Testis (tissue), 2 donors: ENCODE measurements at regions not wholly inside any gene's neighbourhood (a gene's known extent, or its start where the extent isn't known, plus 50 kb on each side); places are given as distances from the start of the nearest gene placed in this dataset.

Source experiments
- CTCF ChIP-seq, 3 experiments: fragments of 450-650 bp in 2 of 3; fragments of 200-600 bp in 1 of 3; sonication (generic) in 1 of 3; IDR thresholded peaks; one replicate each; pipeline ENCODE4 v1.5.1; 2016 to 2019; ENCODE audit warnings: antibody characterized with exemption in 3 of 3, mild to moderate bottlenecking in 2 of 3, moderate library complexity in 1 of 3
- POLR2A ChIP-seq: fragments of 450-650 bp; IDR thresholded peaks from one replicate; pipeline ENCODE4 v1.6.1; 2017; ENCODE audit warnings: antibody characterized with exemption, mild to moderate bottlenecking, moderate library complexity

DNA sequence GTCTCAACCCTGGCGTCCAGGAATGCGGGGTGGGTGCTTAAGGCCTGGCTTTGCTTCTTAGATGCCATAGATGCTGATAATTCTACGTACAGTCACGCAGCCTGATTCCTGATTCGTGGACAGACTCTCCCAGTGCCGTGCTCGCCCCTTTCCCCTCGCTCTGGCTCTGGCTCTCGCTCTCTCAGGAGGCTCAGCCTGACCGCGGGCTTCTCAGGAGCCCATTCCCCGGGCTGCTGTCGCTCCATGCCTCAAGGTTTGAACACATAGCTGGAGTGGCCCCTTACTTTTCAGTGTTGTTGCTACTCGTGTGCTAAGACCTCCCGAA is 59.2 kb upstream of the ZC4H2 start:
- no peak for TF ChIP-seq CTCF (IDR thresholded peaks at IDR 0.05)
- no peak for TF ChIP-seq POLR2A
